H1 (cell line): ENCODE measurements at regions not wholly inside any gene's neighbourhood (a gene's known extent, or its start where the extent isn't known, plus 50 kb on each side); places are given as distances from the start of the nearest gene placed in this dataset.

Experiments used
- CTCF ChIA-PET: fragments of 300-600 bp; sonication (Branson Sonifier 250); formaldehyde crosslinking; loops from one replicate; lab custom pipeline; 2021; ENCODE audit not compliant: partially characterized antibody; lab: Charles Lee
- POLR2A ChIA-PET: fragments of 300-600 bp; sonication (Branson Sonifier 250); formaldehyde crosslinking; loops from one replicate; lab custom pipeline; 2021; ENCODE audit warnings: inconsistent platforms; ENCODE audit not compliant: partially characterized antibody; lab: Charles Lee
- DNase-seq, 2 experiments: peaks; one replicate each; pipeline versions ENCODE4 v3.0.0 to v3.0.0-alpha.2; 2010 to 2022; ENCODE audit warnings: low spot score in 2 of 2, low read depth in 1 of 2, mixed read lengths in 1 of 2
- FAIRE-seq: peaks from 2 replicates; lab custom pipeline; 2011; peaks lifted over from hg19 to GRCh38; lab: Jason Lieb, UNC
- H2AFZ ChIP-seq: 2 replicates; pipeline ENCODE4 v1.8.1; 2012; ENCODE audit warnings: low read length, inconsistent platforms
- H2AK5ac ChIP-seq: 2 replicates; pipeline ENCODE4 v1.6.1; 2013; ENCODE audit warnings: low read depth, low read length
- H2BK120ac ChIP-seq: replicated peaks from 2 replicates; pipeline ENCODE3; 2013; ENCODE audit warnings: low read depth, low read length, inconsistent platforms
- H2BK12ac ChIP-seq: 2 replicates; pipeline ENCODE4 v1.6.1; 2013; ENCODE audit warnings: low read depth, low read length
- H2BK15ac ChIP-seq: 2 replicates; pipeline ENCODE4 v1.6.1; 2013; ENCODE audit warnings: low read length
- H2BK20ac ChIP-seq: 2 replicates; pipeline ENCODE4 v1.6.1; 2013; ENCODE audit warnings: low read length
- H2BK5ac ChIP-seq: 2 replicates; pipeline ENCODE4 v1.6.1; 2013; ENCODE audit warnings: low read depth, low read length
- H3K14ac ChIP-seq: 2 replicates; pipeline ENCODE4 v1.6.1; 2013; ENCODE audit warnings: inconsistent platforms; ENCODE audit not compliant: insufficient read length
- H3K18ac ChIP-seq: 2 replicates; pipeline ENCODE4 v1.6.1; 2013; ENCODE audit warnings: low read length; ENCODE audit errors: extremely low read depth
- H3K23ac ChIP-seq: 2 replicates; pipeline ENCODE4 v1.6.1; 2013; ENCODE audit warnings: inconsistent platforms; ENCODE audit not compliant: insufficient read length
- H3K23me2 ChIP-seq: 2 replicates; pipeline ENCODE4 v1.6.1; 2013; ENCODE audit warnings: low read depth, low read length
- H3K27ac ChIP-seq: 2 replicates; pipeline ENCODE4 v1.6.1; 2011; ENCODE audit warnings: low read depth, low read length, inconsistent platforms
- H3K27me3 ChIP-seq, 4 experiments: replicated peaks in 1 of 4; 1 replicate in 1 of 4; 2 replicates in 3 of 4; pipeline versions ENCODE4 v1.6.1 to v1.8.1; 2011 to 2013; ENCODE audit warnings: low read length in 3 of 4, mild to moderate bottlenecking in 3 of 4, inconsistent platforms in 2 of 4, mixed read lengths in 2 of 4, moderate library complexity in 1 of 4; ENCODE audit not compliant: control insufficient read depth in 3 of 4, insufficient read depth in 3 of 4; ENCODE audit errors: extremely low read depth in 1 of 4
- H3K36me3 ChIP-seq, 4 experiments: 2 replicates each; pipeline versions ENCODE4 v1.6.1 to v1.8.1; 2011 to 2013; ENCODE audit warnings: mild to moderate bottlenecking in 4 of 4, low read length in 3 of 4, moderate library complexity in 2 of 4, control low read depth in 1 of 4, inconsistent platforms in 1 of 4; ENCODE audit not compliant: insufficient read depth in 4 of 4, control insufficient read depth in 2 of 4
- H3K4ac ChIP-seq: replicated peaks from 2 replicates; pipeline ENCODE3; 2013; ENCODE audit warnings: low read length, low read depth, mixed read lengths, inconsistent platforms; ENCODE audit not compliant: insufficient read length
- H3K4me1 ChIP-seq, 4 experiments: replicated peaks in 1 of 4; 1 replicate in 1 of 4; 2 replicates in 3 of 4; pipeline versions ENCODE4 v1.6.1 to v1.8.1; 2011 to 2013; ENCODE audit warnings: low read length in 3 of 4, inconsistent platforms in 2 of 4, mixed read lengths in 1 of 4; ENCODE audit not compliant: insufficient read depth in 4 of 4, control insufficient read depth in 3 of 4
- H3K4me2 ChIP-seq, 2 experiments: 2 replicates each; pipeline versions ENCODE4 v1.6.1 to v1.8.1; 2011 to 2013; ENCODE audit warnings: low read depth in 2 of 2, low read length in 2 of 2, control low read depth in 1 of 2, inconsistent platforms in 1 of 2, mild to moderate bottlenecking in 1 of 2; ENCODE audit not compliant: insufficient read depth in 1 of 2
- H3K4me3 ChIP-seq, 4 experiments: fragments of 200-600, 300-600 bp in 1 of 4; sonication (generic), shearing (Covaris generic), sonication (Bioruptor Twin) in 1 of 4; 2 replicates each; pipeline versions ENCODE4 v1.5.1 to v1.8.1; 2011 to 2016; ENCODE audit warnings: low read length in 4 of 4, low read depth in 3 of 4, control low read depth in 2 of 4, inconsistent platforms in 2 of 4, mild to moderate bottlenecking in 2 of 4, mixed read lengths in 1 of 4, moderate library complexity in 1 of 4; ENCODE audit not compliant: insufficient read depth in 2 of 4; ENCODE audit errors: extremely low read depth in 1 of 4
- H3K56ac ChIP-seq: replicated peaks from 2 replicates; pipeline ENCODE3; 2013; ENCODE audit warnings: low read depth, mild to moderate bottlenecking, mixed read lengths, low read length, inconsistent platforms; ENCODE audit not compliant: insufficient read length
- H3K79me1 ChIP-seq: 2 replicates; pipeline ENCODE4 v1.6.1; 2013; ENCODE audit warnings: low read depth, low read length, control low read depth
- H3K79me2 ChIP-seq, 2 experiments: 2 replicates each; pipeline versions ENCODE4 v1.6.1 to v1.8.1; 2012 to 2013; ENCODE audit warnings: low read length in 2 of 2, mild to moderate bottlenecking in 2 of 2, inconsistent platforms in 1 of 2; ENCODE audit not compliant: insufficient read depth in 2 of 2, control insufficient read depth in 1 of 2
- H3K9ac ChIP-seq, 4 experiments: replicated peaks in 1 of 4; 1 replicate in 1 of 4; 2 replicates in 3 of 4; pipeline versions ENCODE4 v1.6.1 to v1.8.1; 2011 to 2013; ENCODE audit warnings: low read depth in 3 of 4, low read length in 3 of 4, control low read depth in 2 of 4, mild to moderate bottlenecking in 2 of 4, moderate library complexity in 2 of 4, inconsistent platforms in 1 of 4; ENCODE audit errors: extremely low read depth in 1 of 4
- H3K9me3 ChIP-seq, 2 experiments: 2 replicates each; pipeline versions ENCODE4 v1.6.1 to v1.8.1; 2012 to 2013; ENCODE audit warnings: mild to moderate bottlenecking in 2 of 2, moderate library complexity in 2 of 2, control low read depth in 1 of 2, inconsistent platforms in 1 of 2, low read depth in 1 of 2, low read length in 1 of 2, mixed read lengths in 1 of 2; ENCODE audit not compliant: insufficient read depth in 2 of 2
- H4K20me1 ChIP-seq, 2 experiments: replicated peaks in 1 of 2; 2 replicates each; pipeline versions ENCODE3 to v1.8.1; 2011 to 2013; ENCODE audit warnings: inconsistent platforms in 2 of 2, low read length in 2 of 2, mild to moderate bottlenecking in 1 of 2; ENCODE audit not compliant: insufficient read depth in 2 of 2, control insufficient read depth in 1 of 2
- H4K5ac ChIP-seq: 2 replicates; pipeline ENCODE4 v1.6.1; 2013; ENCODE audit warnings: low read length, low read depth, mixed read lengths, inconsistent platforms; ENCODE audit not compliant: insufficient read length
- H4K8ac ChIP-seq: 2 replicates; pipeline ENCODE4 v1.8.0; 2013; ENCODE audit warnings: mild to moderate bottlenecking, moderate library complexity, low read length, inconsistent platforms; ENCODE audit not compliant: insufficient read depth; ENCODE audit errors: extremely low read depth
- H4K91ac ChIP-seq: replicated peaks from 2 replicates; pipeline ENCODE3; 2013; ENCODE audit warnings: low read length, mixed read lengths, inconsistent platforms; ENCODE audit not compliant: insufficient read length
- ASH2L ChIP-seq: fragments of 200-600, 300-600 bp; sonication (generic); IDR thresholded peaks from one replicate; pipeline ENCODE4 v1.7.1; 2017; ENCODE audit warnings: low read length
- ATF3 ChIP-seq: IDR thresholded peaks from 2 replicates; pipeline ENCODE4 v1.6.1; 2011; ENCODE audit warnings: low read depth, mild to moderate bottlenecking, low read length; ENCODE audit not compliant: insufficient read depth
- CHD1 ChIP-seq: IDR thresholded peaks from 2 replicates; pipeline ENCODE4 v1.6.1; 2012; ENCODE audit warnings: low read depth, low read length, improper control_type of control experiment
- CTCF ChIP-seq, 3 experiments: IDR thresholded peaks; 1 replicate in 2 of 3; 2 replicates in 1 of 3; pipeline versions ENCODE4 v1.5.1 to v1.6.1; 2011; ENCODE audit warnings: low read length in 3 of 3, mild to moderate bottlenecking in 3 of 3, inconsistent platforms in 2 of 3, low read depth in 1 of 3, moderate library complexity in 1 of 3; ENCODE audit not compliant: insufficient read depth in 1 of 3; ENCODE audit errors: control extremely low read depth in 1 of 3
- EGR1 ChIP-seq: IDR thresholded peaks from 2 replicates; pipeline ENCODE4 v1.6.1; 2011; ENCODE audit warnings: low read depth, low read length, borderline replicate concordance
- NRF1 ChIP-seq: IDR thresholded peaks from 2 replicates; pipeline ENCODE4 v1.6.1; 2011; ENCODE audit warnings: mild to moderate bottlenecking, low read depth, low read length, improper control_type of control experiment
- PHF8 ChIP-seq: fragments of 200-600 bp; sonication (generic); conservative IDR thresholded peaks from 2 replicates; pipeline ENCODE4 v1.7.1; 2012; ENCODE audit warnings: low read depth, mild to moderate bottlenecking, inconsistent platforms, low read length, moderate library complexity
- RAD21 ChIP-seq, 2 experiments: IDR thresholded peaks in 1 of 2; conservative IDR thresholded peaks in 1 of 2; 2 replicates each; pipeline ENCODE4 v1.6.1; 2011; ENCODE audit warnings: low read depth in 2 of 2, low read length in 2 of 2, improper control_type of control experiment in 1 of 2, inconsistent platforms in 1 of 2, mild to moderate bottlenecking in 1 of 2, moderate library complexity in 1 of 2
- RBBP5 ChIP-seq: IDR thresholded peaks from 2 replicates; pipeline ENCODE4 v1.7.1; 2012; ENCODE audit warnings: low read depth, mild to moderate bottlenecking, inconsistent platforms, low read length, moderate library complexity, borderline replicate concordance
- RFX5 ChIP-seq: IDR thresholded peaks from 2 replicates; pipeline ENCODE4 v1.6.1; 2011; ENCODE audit warnings: low read depth, low read length, improper control_type of control experiment, borderline replicate concordance
- RXRA ChIP-seq: IDR thresholded peaks from 2 replicates; pipeline ENCODE4 v1.6.1; 2011; ENCODE audit warnings: low read depth, mild to moderate bottlenecking, low read length, moderate library complexity; ENCODE audit not compliant: insufficient read depth
- YY1 ChIP-seq: IDR thresholded peaks from 2 replicates; pipeline ENCODE4 v1.6.1; 2011; ENCODE audit warnings: low read depth, mild to moderate bottlenecking, low read length

GRCh38 chrX:13099121-13099520 lies 54.7 kb upstream of the FAM9C start:
- no peak overlapping the region for H2BK12ac ChIP-seq
- H3K27me3 ChIP-seq = no peaks in the 10 kb centered on the region
- H2BK5ac ChIP-seq = no peak overlapping the region
- H3K36me3 ChIP-seq = no peaks in the 10 kb centered on the region
- no peak overlapping the region for H2BK120ac ChIP-seq
- no peak overlapping the region for H3K4me3 ChIP-seq
- H3K9me3 ChIP-seq = no peaks in the 10 kb centered on the region
- ChIA-PET POLR2A (no interaction called here), CTCF (no interaction called here)
- H4K5ac ChIP-seq = no peak overlapping the region
- no peak overlapping the region for H2BK20ac ChIP-seq
- no peak overlapping the region for H4K8ac ChIP-seq
- H4K91ac ChIP-seq = no peak overlapping the region
- H2BK15ac ChIP-seq = no peak overlapping the region
- FAIRE-seq (no peak), DNase-seq (no peak)
- no peaks in the 10 kb centered on the region for H3K79me2 ChIP-seq
- no peak overlapping the region for H3K4me2 ChIP-seq
- H3K14ac ChIP-seq = no peak overlapping the region
- no peak overlapping the region for H3K56ac ChIP-seq
- no peak overlapping the region for H3K23ac ChIP-seq
- no peak overlapping the region for H3K9ac ChIP-seq
- H3K4me1 ChIP-seq = no peaks in the 10 kb centered on the region
- no peak overlapping the region for H3K18ac ChIP-seq
- H3K4ac ChIP-seq = no peak overlapping the region
- no peak overlapping the region for H2AFZ ChIP-seq
- H3K27ac ChIP-seq = no peak overlapping the region
- no peaks in the 10 kb centered on the region for H4K20me1 ChIP-seq
- no peaks in the 10 kb centered on the region for H3K23me2 ChIP-seq
- H2AK5ac ChIP-seq = no peak overlapping the region
- no peaks in the 10 kb centered on the region for H3K79me1 ChIP-seq
- TF ChIP-seq EGR1 (no peak), RXRA (no peak), YY1 (no peak), RFX5 (no peak), ASH2L (no peak), NRF1 (no peak), PHF8 (no peak), RAD21 (IDR thresholded peaks at IDR 0.05 in 1 of 2, conservative IDR thresholded peaks at IDR 0.05 in 1 of 2; ENCODE audit: low read depth in 2 of 2, low read length in 2 of 2) (no peak), RBBP5 (no peak), ATF3 (no peak), CTCF (IDR thresholded peaks at IDR 0.05; ENCODE audit: control extremely low read depth in 1 of 3, insufficient read depth in 1 of 3, low read depth in 1 of 3, low read length in 3 of 3) (no peak), CHD1 (no peak)
